Stimulated activated CD4-positive, alpha-beta T cell treated with anti-CD3 and anti-CD28 coated beads, TNF-alpha, amount 100 ng/mL, for 48 hours (primary cell): ENCODE measurements at regions not wholly inside any gene's neighbourhood (a gene's known extent, or its start where the extent isn't known, plus 50 kb on each side); places are given as distances from the start of the nearest gene placed in this dataset.
"Not testable (repeated sequence)": the region's sequence is repeated elsewhere in the genome, so short reads cannot be mapped to it uniquely, and the experiment has no call there.

Experiments used
- DNase-seq, 3 donors: peaks; one replicate each; pipeline ENCODE4 v3.0.0-alpha.2; 2020; ENCODE audit warnings: low read depth in 3 of 3

- DNase-seq: no peak
Observed at GRCh38 chr20:51923633-51924032, 121.3 kb upstream of the SALL4 start.

- not testable (repeated sequence) for DNase-seq
Observed at GRCh38 chr20:51922812-51923211, 120.5 kb upstream of the SALL4 start.

GRCh38 chr20:51918561-51918960 is 116.2 kb upstream of the SALL4 start:
- no peak for DNase-seq

GRCh38 chr20:51917886-51918535 is 115.7 kb upstream of the SALL4 start:
- DNase-seq: no peak

- no peak for DNase-seq
Observed at GRCh38 chr20:51916244-51916643, 113.9 kb upstream of the SALL4 start.

GRCh38 chr20:51914758-51915157 is 112.4 kb upstream of the SALL4 start:
- no peak for DNase-seq

GRCh38 chr20:51910321-51911050 is 108.2 kb upstream of the SALL4 start:
- no peak for DNase-seq

- DNase-seq: no peak
Observed at GRCh38 chr20:51906679-51907078, 104.4 kb upstream of the SALL4 start.

- no peak for DNase-seq
Observed at GRCh38 chr20:51906049-51906448, 103.7 kb upstream of the SALL4 start.

GRCh38 chr20:51902933-51903332 is 100.6 kb upstream of the SALL4 start:
- DNase-seq: no peak

GRCh38 chr20:51900443-51900842 is 98.1 kb upstream of the SALL4 start:
- DNase-seq: no peak

- no peak for DNase-seq
Observed at GRCh38 chr20:51899674-51900073, 97.4 kb upstream of the SALL4 start.

GRCh38 chr20:51898788-51899187 is 96.5 kb upstream of the SALL4 start:
- no peak for DNase-seq

- no peak for DNase-seq
Observed at GRCh38 chr20:51894619-51895018, 92.3 kb upstream of the SALL4 start.

GRCh38 chr20:51894201-51894600 is 91.9 kb upstream of the SALL4 start:
- DNase-seq: no peak

- DNase-seq: no peak
Observed at GRCh38 chr20:51893723-51894122, 91.4 kb upstream of the SALL4 start.

GRCh38 chr20:51890003-51890402 is 87.7 kb upstream of the SALL4 start:
- DNase-seq: no peak

- no peak for DNase-seq
Observed at GRCh38 chr20:51889466-51889865, 87.1 kb upstream of the SALL4 start.

- DNase-seq: no peak
Observed at GRCh38 chr20:51888291-51888690, 86.0 kb upstream of the SALL4 start.

- DNase-seq: no peak
Observed at GRCh38 chr20:51886891-51887608, 84.7 kb upstream of the SALL4 start.

- no peak for DNase-seq
Observed at GRCh38 chr20:51886341-51886740, 84.0 kb upstream of the SALL4 start.

GRCh38 chr20:51884561-51884960 is 82.2 kb upstream of the SALL4 start:
- DNase-seq: no peak

GRCh38 chr20:51880188-51880587 is 77.9 kb upstream of the SALL4 start:
- no peak for DNase-seq
